ENCODE measurements at regions not wholly inside any gene's neighbourhood (a gene's known extent, or its start where the extent isn't known, plus 50 kb on each side); places are given as distances from the start of the nearest gene placed in this dataset.

DNA sequence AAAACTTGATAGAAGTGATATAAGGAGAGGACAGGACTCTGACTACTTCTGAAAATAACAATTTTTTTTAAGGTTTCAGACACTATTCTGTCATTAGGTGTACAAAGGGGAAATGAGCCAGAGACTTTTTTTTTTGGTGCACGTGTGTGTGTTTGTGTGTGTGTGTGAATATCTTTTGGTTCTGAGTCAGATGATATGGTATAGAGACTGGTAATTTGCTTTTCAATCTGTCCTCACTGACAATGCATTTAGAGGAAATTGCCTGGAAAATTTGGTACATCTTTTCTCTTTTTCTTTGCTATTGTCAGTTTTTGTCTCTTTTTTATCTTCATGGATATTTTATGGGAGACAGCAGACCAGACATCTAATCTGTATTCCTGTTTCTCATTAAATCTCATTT lies 59.3 kb downstream of the DDIT4L start:
- no peak for DNase-seq (ENCODE audit: low read depth)

DNA sequence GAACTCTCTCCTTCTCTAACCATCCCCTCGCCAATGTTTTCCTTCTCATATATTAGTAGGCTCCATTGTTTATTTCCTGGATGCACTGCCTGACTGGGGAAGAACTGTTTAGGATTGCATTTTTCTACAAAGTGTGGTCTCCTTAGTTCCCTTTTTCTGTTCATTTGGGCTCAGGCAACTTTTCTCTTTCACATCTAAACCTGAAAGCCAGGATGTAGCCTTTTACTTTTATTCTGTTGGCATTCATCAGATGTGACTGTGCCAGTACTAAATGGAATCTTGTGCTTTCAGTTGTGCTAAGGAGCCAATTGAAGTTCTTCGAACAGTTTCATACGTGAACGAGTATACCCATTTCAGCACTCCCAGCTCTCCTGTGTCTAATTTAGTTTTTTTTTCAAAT lies 59.8 kb downstream of the DDIT4L start:
- DNase-seq (ENCODE audit: low read depth): no peak

- DNase-seq (ENCODE audit: low read depth): no peak
These were observed 60.5 kb downstream of the DDIT4L start for GRCh38 chr4:100129774-100130173.

DNA sequence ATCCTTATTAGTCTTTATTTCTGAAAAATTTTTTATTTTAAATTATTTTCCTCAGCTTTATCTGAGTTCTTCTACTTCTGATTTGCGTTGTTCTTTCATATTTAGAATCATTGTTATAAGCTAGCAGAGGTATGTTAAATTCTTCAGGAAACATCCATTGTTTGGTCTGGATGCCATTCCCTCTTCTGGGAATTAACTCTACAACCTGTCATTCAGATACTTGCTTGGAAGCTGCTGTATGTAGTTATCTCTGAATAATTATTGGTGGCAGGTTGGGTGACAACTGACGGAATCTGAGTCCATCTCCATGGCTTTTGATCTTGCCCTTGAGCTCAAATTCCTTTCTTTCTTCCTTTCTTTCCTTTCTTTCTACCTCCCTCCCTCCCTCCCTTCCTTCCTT lies 61.9 kb downstream of the DDIT4L start:
- no peak for DNase-seq (ENCODE audit: low read depth)

DNA sequence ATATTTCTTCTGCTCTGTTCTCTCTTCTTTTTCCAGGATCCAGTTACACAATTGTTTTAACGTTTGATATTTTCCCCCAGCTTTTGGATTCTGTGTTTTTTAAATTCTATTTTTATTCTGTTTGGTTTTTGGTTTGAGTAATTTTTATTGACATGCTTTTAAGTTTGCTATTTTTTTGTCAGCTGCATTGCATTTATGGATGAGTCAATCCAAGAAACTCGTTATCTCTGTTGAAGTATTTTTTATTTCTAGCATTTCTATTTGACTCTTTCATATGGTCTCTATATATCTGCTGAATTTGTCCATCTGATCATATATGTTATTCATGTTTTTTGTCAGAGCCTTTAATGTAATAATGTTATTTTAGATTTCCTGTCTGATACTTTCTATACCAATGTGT lies 65.6 kb downstream of the DDIT4L start:
- DNase-seq (ENCODE audit: low read depth): no peak

DNA sequence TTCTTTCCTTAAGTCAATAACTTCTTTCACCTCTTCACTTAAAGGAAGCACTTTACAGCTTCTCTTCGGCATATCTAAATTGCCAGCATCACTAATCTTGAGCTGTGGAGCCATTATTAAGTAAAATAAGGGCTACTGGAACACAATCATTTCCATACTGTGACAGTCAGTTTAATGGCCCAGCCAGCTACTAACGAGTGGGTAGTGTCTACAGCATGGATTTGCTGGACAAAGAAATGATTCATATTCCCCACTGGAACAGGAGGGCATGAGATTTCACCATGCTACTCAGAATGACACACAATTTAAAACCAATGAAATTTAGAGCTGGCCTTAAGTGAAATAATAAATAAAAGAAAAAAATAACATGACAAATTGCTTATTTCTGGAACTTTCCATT lies 72.1 kb downstream of the DDIT4L start:
- no peak for DNase-seq (ENCODE audit: low read depth)

DNA sequence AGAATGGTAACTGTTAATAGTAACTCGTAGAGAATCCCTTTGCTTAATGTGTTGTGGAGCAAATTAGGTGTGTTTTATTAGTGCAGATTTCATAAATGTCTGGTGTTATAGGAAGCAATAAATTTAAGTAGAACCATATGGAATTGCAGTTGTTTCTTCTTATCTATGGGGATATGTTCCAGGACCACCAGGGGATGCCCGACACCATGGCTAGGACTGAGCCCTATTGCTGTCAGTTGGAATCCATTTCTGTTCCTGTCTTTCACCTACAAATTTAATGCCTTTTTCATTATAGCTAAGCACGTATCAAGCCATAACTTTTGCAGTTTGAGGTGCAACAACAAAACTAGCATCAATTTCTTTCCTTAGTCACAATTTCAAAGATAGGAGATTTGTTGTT lies 72.5 kb downstream of the DDIT4L start:
- no peak for DNase-seq (ENCODE audit: low read depth)

GRCh38 chr4:100114909-100115308 lies 75.4 kb downstream of the DDIT4L start:
- DNase-seq (ENCODE audit: low read depth): no peak

- DNase-seq (ENCODE audit: low read depth): no peak
These were observed 76.5 kb downstream of the DDIT4L start for GRCh38 chr4:100113732-100114131.

- DNase-seq (ENCODE audit: low read depth): no peak
These were observed 77.2 kb downstream of the DDIT4L start for GRCh38 chr4:100113096-100113495.

- no peak for DNase-seq (ENCODE audit: low read depth)
These were observed 80.3 kb downstream of the DDIT4L start for GRCh38 chr4:100109921-100110320.

DNA sequence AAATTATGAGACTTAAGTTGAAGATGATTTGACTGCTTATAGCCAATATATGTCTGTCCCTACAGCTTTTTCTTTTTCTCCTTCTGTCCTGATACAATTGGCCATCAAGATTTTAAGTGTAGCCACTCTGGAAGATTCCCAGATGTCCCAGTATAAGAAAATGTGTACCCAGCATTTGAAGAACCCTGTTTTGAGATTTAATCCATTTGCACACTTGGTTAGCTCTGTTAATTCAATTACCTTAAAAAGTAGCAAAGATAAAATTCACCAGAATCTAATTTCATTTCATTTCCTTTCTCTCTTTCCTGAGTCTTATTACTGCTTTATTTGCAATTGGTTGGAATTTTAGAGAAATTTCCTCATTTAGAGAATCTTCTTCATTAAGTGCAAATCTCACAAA lies 81.4 kb downstream of the DDIT4L start:
- no peak for DNase-seq (ENCODE audit: low read depth)

GRCh38 chr4:100106982-100107381 lies 83.3 kb downstream of the DDIT4L start:
- no peak for DNase-seq (ENCODE audit: low read depth)

GRCh38 chr4:100103671-100104070 lies 86.6 kb downstream of the DDIT4L start:
- DNase-seq (ENCODE audit: low read depth): no peak

GRCh38 chr4:100100985-100101384 lies 89.3 kb downstream of the DDIT4L start:
- no peak for DNase-seq (ENCODE audit: low read depth)

- DNase-seq (ENCODE audit: low read depth): no peak
These were observed 90.5 kb downstream of the DDIT4L start for GRCh38 chr4:100099746-100100145.

GRCh38 chr4:100098681-100099080 lies 91.6 kb downstream of the DDIT4L start:
- DNase-seq (ENCODE audit: low read depth): no peak

DNA sequence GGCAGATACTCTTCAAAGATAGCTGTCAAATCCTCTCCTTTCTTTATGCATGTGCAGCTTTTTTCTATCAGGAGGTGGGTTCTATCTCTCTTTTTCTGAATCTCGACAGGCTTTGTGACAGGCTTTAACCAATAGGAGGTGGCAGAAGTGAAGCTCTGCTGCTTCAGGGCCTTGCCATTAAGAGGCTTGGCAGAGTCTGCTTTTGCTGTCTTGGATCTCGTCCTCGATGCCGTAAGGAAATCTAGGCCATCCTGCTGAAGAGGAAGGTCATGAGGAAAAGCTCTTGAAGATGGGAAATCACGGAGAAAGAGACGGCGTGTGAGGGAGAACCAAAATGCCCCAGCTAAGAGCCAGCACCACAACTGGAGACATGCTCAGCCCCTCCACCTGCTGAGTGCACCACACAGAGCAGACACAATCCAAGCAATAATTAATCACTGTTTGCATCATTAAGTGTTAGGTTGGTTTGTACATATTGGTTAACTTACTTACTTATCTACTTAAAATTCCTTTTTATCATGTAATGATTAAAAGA lies 92.2 kb downstream of the DDIT4L start:
- no peak for DNase-seq (ENCODE audit: low read depth)

DNA sequence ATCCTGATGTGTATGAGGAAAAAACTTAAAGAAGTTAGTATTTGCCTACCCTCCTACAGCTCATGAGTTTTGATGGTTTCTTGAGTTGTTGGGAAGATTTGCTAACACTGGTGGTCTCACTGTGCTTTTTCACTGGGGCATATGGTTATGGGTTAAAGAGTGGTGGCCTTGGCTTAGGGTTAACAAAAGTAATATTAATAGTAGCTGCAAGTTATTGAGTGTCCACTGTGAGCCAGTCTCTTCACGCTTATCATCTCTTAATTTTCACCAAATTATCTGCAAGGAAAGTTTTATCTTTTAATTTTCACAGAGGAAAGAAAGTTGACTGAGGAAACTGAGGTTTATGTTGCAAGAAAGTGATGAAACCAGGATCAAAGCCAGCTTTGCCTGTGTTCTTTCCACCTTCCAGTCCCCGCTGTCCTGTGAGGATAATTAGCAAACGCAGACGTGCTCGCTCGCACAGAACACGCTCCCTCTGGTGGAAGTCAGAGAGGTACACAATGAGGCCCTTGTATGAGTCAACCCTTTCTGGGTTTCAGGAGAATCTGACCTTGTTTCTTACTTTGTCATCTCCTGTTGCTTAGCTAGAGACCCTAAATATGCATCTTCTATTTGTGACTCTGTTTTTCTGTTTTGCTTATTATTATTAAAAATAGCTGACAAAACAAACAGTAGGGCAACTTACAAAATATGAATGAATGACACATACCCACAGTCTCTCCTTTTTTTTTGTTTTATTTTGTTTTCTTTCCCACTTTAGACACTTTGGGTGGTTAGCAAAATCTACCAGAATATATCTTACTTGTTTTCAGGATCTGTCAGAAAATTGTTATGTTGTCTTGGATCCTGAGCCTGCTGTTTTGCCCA lies 94.3 kb downstream of the DDIT4L start:
- peak; percentile 60 for DNase-seq (ENCODE audit: low read depth)

DNA sequence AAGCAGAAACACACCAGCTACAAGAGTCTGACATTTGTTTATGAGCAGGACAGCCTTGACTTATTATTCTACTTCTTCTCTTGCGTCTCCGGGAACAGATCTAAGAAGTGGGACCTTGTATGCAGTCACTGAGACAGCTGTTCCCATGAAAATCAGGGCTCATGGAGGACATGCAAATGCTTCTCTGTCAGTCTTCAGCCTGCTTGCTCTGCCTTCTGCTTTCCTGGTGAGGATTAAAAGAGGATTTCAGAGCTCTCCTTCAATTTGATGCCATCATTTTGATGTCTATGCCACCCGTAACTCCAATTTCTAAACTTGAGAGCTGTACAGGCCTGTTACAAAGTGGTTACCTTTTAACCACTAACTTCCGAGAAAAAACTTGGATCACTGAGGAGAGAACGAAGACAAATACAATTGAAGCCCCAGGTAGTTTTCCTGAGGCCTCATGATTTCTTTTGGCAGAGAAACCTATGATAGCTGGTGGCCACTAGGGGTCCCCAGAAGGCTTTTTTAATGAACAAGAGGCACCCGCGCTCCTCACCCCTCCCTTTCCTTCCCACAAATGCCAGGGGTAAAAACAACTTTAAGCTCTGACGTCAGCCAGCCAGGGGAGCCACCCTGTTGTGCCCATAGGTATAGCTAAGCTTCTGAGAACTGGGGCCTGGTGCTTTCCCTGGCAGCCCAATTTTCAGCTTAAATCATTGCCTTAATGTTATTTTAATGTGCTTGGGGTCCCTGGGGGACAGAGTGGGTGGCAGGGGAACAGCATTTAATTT lies 97.0 kb downstream of the DDIT4L start:
- DNase-seq (ENCODE audit: low read depth): peak; percentile 56

- no peak for DNase-seq (ENCODE audit: low read depth)
These were observed 102.5 kb downstream of the DDIT4L start for GRCh38 chr4:100087743-100088142.

GRCh38 chr4:100086766-100087431 lies 103.4 kb downstream of the DDIT4L start:
- no peak for DNase-seq (ENCODE audit: low read depth)

GRCh38 chr4:100084892-100085291 lies 105.4 kb downstream of the DDIT4L start:
- no peak for DNase-seq (ENCODE audit: low read depth)
